ENCODE measurements at regions not wholly inside any gene's neighbourhood (a gene's known extent, or its start where the extent isn't known, plus 50 kb on each side); places are given as distances from the start of the nearest gene placed in this dataset.
A peak's percentile ranks its signal among the peaks of the same experiment; 100 is the strongest.

DNA sequence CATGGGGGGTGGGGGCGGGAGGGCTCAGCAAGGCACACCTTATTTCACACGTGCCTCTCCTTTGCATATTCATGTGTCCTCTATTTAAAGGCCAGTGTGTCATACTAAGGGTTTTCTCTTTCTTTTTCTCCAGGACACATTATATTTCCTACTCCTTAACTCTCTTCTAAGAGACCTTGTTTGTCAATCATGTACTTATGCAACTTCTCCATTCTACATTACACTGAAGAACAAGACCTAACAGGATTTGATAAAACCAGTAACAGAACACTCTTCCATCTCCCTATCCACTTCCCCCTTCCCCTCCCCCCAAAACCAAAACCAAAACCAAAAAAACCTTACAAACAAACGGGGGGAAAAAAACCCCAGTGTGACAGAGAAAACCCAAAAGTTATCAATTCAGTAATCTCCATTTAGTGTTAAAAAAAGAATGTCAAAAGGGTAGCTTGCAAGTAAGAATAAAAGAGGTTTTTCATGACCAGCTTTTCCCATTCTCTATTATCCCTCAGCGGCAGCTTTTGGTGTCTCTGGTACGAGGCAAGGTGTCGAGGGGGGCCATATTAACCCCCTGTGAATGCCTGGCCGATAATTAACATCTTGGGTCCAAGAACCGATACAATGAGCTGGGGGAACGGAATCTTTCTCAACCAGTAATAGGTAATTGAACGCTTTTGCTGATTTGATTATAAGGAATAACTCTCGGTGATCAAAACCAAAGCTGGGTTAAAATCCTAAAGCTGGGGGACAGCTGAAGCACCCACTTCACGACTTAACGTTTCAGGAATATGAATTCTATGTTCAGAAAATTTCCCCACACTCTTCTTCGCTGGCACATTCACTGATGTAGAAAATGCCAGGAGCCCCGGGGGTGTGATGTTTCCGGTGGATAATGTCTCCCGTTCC is 191.0 kb upstream of the TCF4 start:
- no peaks in the 10 kb centered on the region for H3K9me3 ChIP-seq
- DNase-seq: no peak
- no peaks in the 10 kb centered on the region for H3K36me3 ChIP-seq (ENCODE audit: low read depth)
- no peak overlapping the region for H3K4me3 ChIP-seq
- H3K4me1 ChIP-seq (ENCODE audit: low read depth): no peaks in the 10 kb centered on the region
- intact Hi-C loops (cut with DNase I, micrococcal nuclease): loop anchor here in 1 of 2 donors (10.0 kb wide), 1 partner anchor 364 kb away; no protein-coding TSS in a partner anchor
- TF ChIP-seq, protein P1, sequence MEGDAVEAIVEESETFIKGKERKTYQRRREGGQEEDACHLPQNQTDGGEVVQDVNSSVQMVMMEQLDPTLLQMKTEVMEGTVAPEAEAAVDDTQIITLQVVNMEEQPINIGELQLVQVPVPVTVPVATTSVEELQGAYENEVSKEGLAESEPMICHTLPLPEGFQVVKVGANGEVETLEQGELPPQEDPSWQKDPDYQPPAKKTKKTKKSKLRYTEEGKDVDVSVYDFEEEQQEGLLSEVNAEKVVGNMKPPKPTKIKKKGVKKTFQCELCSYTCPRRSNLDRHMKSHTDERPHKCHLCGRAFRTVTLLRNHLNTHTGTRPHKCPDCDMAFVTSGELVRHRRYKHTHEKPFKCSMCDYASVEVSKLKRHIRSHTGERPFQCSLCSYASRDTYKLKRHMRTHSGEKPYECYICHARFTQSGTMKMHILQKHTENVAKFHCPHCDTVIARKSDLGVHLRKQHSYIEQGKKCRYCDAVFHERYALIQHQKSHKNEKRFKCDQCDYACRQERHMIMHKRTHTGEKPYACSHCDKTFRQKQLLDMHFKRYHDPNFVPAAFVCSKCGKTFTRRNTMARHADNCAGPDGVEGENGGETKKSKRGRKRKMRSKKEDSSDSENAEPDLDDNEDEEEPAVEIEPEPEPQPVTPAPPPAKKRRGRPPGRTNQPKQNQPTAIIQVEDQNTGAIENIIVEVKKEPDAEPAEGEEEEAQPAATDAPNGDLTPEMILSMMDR (IDR thresholded peaks at IDR 0.05): no peak
- peak; percentile 37 for ATAC-seq

DNA sequence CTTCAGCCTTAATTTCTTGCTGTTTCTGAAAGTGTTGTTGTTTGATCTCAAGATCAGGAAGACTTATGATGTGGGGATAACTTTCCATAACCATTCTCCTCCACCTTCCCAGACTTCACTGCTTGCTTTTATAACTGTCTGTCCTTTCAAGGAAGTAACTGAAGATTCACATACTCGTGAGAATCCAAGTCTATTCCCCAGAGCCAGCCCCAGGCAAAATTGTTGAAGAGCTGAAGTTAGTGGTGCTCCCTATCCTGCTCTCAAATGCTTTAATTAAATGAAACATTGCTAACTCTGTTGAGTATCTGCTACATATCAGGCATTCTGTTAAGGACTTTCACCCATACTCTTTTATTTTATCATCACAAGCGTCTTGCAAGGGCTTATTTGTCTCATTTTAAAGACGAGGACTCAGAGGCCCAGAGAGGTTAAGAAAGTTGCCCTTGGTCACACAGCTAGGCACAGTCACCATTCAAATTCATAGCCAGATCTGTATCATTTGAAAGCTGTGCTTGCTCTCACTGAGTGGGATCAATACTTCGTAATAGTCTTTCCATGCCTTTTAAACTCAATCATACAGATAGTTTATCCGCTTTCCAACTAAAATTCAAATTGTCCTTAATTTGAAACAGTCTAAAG is 189.8 kb upstream of the TCF4 start:
- H3K9me3 ChIP-seq: no peaks in the 10 kb centered on the region
- H3K36me3 ChIP-seq (ENCODE audit: low read depth): no peaks in the 10 kb centered on the region
- TF ChIP-seq, protein P1 (IDR thresholded peaks at IDR 0.05): no peak
- H3K4me1 ChIP-seq (ENCODE audit: low read depth): no peaks in the 10 kb centered on the region
- ATAC-seq: no peak
- DNase-seq: no peak
- intact Hi-C loops (cut with DNase I, micrococcal nuclease): loop anchor here in 1 of 2 donors (10.0 kb wide), 1 partner anchor 363 kb away; no protein-coding TSS in a partner anchor
- H3K4me3 ChIP-seq: no peak overlapping the region

- intact Hi-C loops (cut with DNase I, micrococcal nuclease): loop anchor here in 1 of 2 donors (10.0 kb wide), 1 partner anchor 361 kb away; no protein-coding TSS in a partner anchor
- ATAC-seq: no peak
- no peak overlapping the region for H3K4me3 ChIP-seq
- H3K9me3 ChIP-seq: no peaks in the 10 kb centered on the region
- TF ChIP-seq, protein P1 (IDR thresholded peaks at IDR 0.05): no peak
- no peaks in the 10 kb centered on the region for H3K36me3 ChIP-seq (ENCODE audit: low read depth)
- H3K4me1 ChIP-seq (ENCODE audit: low read depth): no peaks in the 10 kb centered on the region
- no peak for DNase-seq
Measured at GRCh38 chr18:55775972-55776371, 188.0 kb upstream of the TCF4 start.

DNA sequence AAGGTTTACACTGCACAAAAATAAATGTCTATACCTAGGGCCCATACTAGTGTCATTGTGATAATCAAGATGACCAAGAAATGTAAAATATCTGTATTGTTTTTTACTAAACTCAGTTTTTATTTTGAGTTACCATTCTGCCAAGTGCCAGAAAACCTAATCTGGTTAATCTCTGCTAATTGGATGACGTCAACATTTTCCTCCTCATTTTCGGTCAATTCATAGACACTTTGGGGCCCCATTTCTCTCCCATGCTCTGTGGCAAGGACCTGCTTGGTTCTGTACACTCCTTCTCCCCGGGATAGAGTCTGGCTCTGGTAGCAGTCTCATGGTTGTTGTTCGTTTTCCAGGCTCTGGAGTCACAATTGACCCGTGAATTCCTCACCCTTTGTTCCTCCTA is 186.5 kb upstream of the TCF4 start:
- no peak for ATAC-seq
- Histone ChIP-seq H3K4me1 (ENCODE audit: low read depth) (no peaks in the 10 kb centered on the region), H3K4me3 (no peak overlapping the region), H3K9me3 (peaks cover 10% of the 10 kb centered on the region), H3K36me3 (ENCODE audit: low read depth) (no peaks in the 10 kb centered on the region)
- intact Hi-C loops (cut with DNase I, micrococcal nuclease): loop anchor here in 1 of 2 donors (10.0 kb wide), 1 partner anchor 360 kb away; no protein-coding TSS in a partner anchor
- no peak for DNase-seq
- TF ChIP-seq, protein P1 (IDR thresholded peaks at IDR 0.05): no peak

DNA sequence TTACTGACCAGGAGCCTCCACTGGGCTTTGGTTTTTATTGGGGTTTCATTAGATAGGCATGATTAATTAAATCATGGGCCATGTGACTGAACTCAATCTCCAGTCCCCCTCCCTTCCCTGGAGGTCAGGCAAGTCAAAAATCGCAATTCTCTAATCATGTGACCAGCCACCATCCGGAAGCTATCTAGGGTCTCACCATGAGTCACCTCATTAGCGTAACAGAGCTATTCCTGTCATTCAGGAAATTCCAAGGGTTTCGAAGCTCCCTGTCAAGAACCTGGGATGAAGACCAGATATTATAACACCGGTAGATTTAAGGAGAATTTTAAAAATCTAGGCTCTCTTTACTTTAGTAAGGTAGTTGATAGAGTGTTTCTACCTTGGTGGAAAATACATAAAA is 180.3 kb upstream of the TCF4 start:
- intact Hi-C loops (cut with DNase I, micrococcal nuclease): no loop called here
- TF ChIP-seq, protein P1 (IDR thresholded peaks at IDR 0.05): no peak
- H3K9me3 ChIP-seq: peaks cover 16% of the 10 kb centered on the region
- H3K4me1 ChIP-seq (ENCODE audit: low read depth): no peaks in the 10 kb centered on the region
- H3K36me3 ChIP-seq (ENCODE audit: low read depth): no peaks in the 10 kb centered on the region
- ATAC-seq: no peak
- DNase-seq: no peak
- H3K4me3 ChIP-seq: no peak overlapping the region

Measured in mucosa of descending colon (tissue), 3 donors.